GM10847 (cell line): ENCODE measurements at regions not wholly inside any gene's neighbourhood (a gene's known extent, or its start where the extent isn't known, plus 50 kb on each side); places are given as distances from the start of the nearest gene placed in this dataset.

Experiments
- POLR2A ChIP-seq: IDR thresholded peaks from 2 replicates; pipeline ENCODE4 v1.6.1; 2011; ENCODE audit not compliant: insufficient read length; ENCODE audit errors: extremely low read depth

- TF ChIP-seq POLR2A = no peak
These were observed 311.8 kb downstream of the CD83 start for GRCh38 chr6:14429396-14429795.

GRCh38 chr6:14430218-14430617, 312.6 kb downstream of the CD83 start:
- TF ChIP-seq POLR2A = no peak

GRCh38 chr6:14431385-14432330, 314.1 kb downstream of the CD83 start:
- no peak for TF ChIP-seq POLR2A

- no peak for TF ChIP-seq POLR2A
These were observed 317.5 kb downstream of the CD83 start for GRCh38 chr6:14434916-14435690.

GRCh38 chr6:14436592-14437132, 319.1 kb downstream of the CD83 start:
- no peak for TF ChIP-seq POLR2A

- TF ChIP-seq POLR2A = no peak
These were observed 321.8 kb downstream of the CD83 start for GRCh38 chr6:14439419-14439818.

GRCh38 chr6:14440215-14440910, 322.8 kb downstream of the CD83 start:
- TF ChIP-seq POLR2A = no peak

GRCh38 chr6:14440940-14441781, 323.6 kb downstream of the CD83 start:
- TF ChIP-seq POLR2A = no peak

GRCh38 chr6:14442242-14442641, 324.7 kb downstream of the CD83 start:
- TF ChIP-seq POLR2A = no peak

- TF ChIP-seq POLR2A = no peak
These were observed 326.2 kb downstream of the CD83 start for GRCh38 chr6:14443629-14444268.

- TF ChIP-seq POLR2A = no peak
These were observed 326.9 kb downstream of the CD83 start for GRCh38 chr6:14444295-14444972.

- no peak for TF ChIP-seq POLR2A
These were observed 329.7 kb downstream of the CD83 start for GRCh38 chr6:14447240-14447639.

GRCh38 chr6:14448246-14448645, 330.7 kb downstream of the CD83 start:
- TF ChIP-seq POLR2A = no peak

- TF ChIP-seq POLR2A = no peak
These were observed 332.5 kb downstream of the CD83 start for GRCh38 chr6:14450133-14450504.

- TF ChIP-seq POLR2A = no peak
These were observed 333.0 kb downstream of the CD83 start for GRCh38 chr6:14450578-14450977.
